HCT116 (cell line): ENCODE measurements at regions not wholly inside any gene's neighbourhood (a gene's known extent, or its start where the extent isn't known, plus 50 kb on each side); places are given as distances from the start of the nearest gene placed in this dataset.

Experiments used
- ATAC-seq: fragments of 200-7000 bp; cut with Tn5 transposase; 2 replicates; pipeline ENCODE4 v1.9.1; 2020; ENCODE audit warnings: mild to moderate bottlenecking, moderate library complexity
- BruUV-seq: library from RNA; stranded (reverse); fragments of 400-500 nt; replicated peaks from 2 replicates; lab custom pipeline; 2021; lab: Mats Ljungman, UMichigan
- CTCF ChIA-PET: fragments of 300-600 bp; sonication (Branson Sonifier 250); formaldehyde crosslinking; loops from one replicate; lab custom pipeline; 2021; ENCODE audit warnings: antibody characterized with exemption; lab: Charles Lee
- POLR2A ChIA-PET: fragments of 300-600, 350-600 bp; sonication (Branson Sonifier 250); formaldehyde crosslinking; loops from one replicate; lab custom pipeline; 2021; ENCODE audit warnings: antibody characterized with exemption; lab: Charles Lee
- RAD21 ChIA-PET, 2 experiments: fragments of 300-600 bp; sonication (Branson Sonifier 250); formaldehyde crosslinking; loops; one replicate each; lab custom pipeline; 2023; ENCODE audit warnings: low total read pairs in 2 of 2; ENCODE audit not compliant: uncharacterized antibody in 2 of 2, unreplicated experiment in 2 of 2, low non-redundant PET in 1 of 2; lab: Charles Lee
- DNase-seq: peaks from one replicate; pipeline ENCODE4 v3.0.0-alpha.2; 2010; ENCODE audit warnings: low read depth, low spot score
- H2AFZ ChIP-seq: fragments of 200-600 bp; shearing (Covaris generic), sonication (generic); 2 replicates; pipeline ENCODE4 v1.6.1; 2017; ENCODE audit warnings: low read depth, mixed run types, mixed read lengths, antibody characterized with exemption, low read length; ENCODE audit not compliant: poor library complexity, severe bottlenecking
- H3K27ac ChIP-seq: 2 replicates; pipeline ENCODE4 v1.5.1; 2012; ENCODE audit warnings: low read depth, low read length
- H3K27me3 ChIP-seq: fragments of 200-600 bp; sonication (generic); 2 replicates; pipeline ENCODE4 v1.6.1; 2016; ENCODE audit warnings: mixed run types, low read length, mixed read lengths; ENCODE audit not compliant: insufficient read depth
- H3K36me3 ChIP-seq, 2 experiments: fragments of 200-500 bp in 1 of 2; fragments of 200-600 bp in 1 of 2; sonication (Bioruptor generic) in 1 of 2; sonication (generic) in 1 of 2; 2 replicates each; pipeline versions ENCODE4 v1.5.1 to v1.6.1; 2014 to 2016; ENCODE audit warnings: low read length in 2 of 2, inconsistent platforms in 1 of 2, mixed read lengths in 1 of 2, mixed run types in 1 of 2; ENCODE audit not compliant: insufficient read depth in 2 of 2, control insufficient read depth in 1 of 2
- H3K4me1 ChIP-seq, 2 experiments: fragments of 200-600 bp in 1 of 2; sonication (generic) in 1 of 2; 2 replicates each; pipeline versions ENCODE4 v1.5.1 to v1.6.1; 2012 to 2017; ENCODE audit warnings: low read length in 2 of 2, inconsistent platforms in 1 of 2, mild to moderate bottlenecking in 1 of 2, mixed read lengths in 1 of 2, mixed run types in 1 of 2, moderate library complexity in 1 of 2; ENCODE audit not compliant: insufficient read depth in 2 of 2, control insufficient read depth in 1 of 2
- H3K4me2 ChIP-seq: fragments of 200-600 bp; sonication (generic); 2 replicates; pipeline ENCODE4 v1.6.1; 2017; ENCODE audit warnings: mixed run types, low read length, mixed read lengths
- H3K4me3 ChIP-seq, 2 experiments: fragments of 200-600 bp in 1 of 2; sonication (generic) in 1 of 2; replicated peaks in 1 of 2; 2 replicates each; pipeline ENCODE4 v1.5.1; 2011 to 2016; ENCODE audit warnings: low read length in 2 of 2, control low read depth in 1 of 2, low read depth in 1 of 2, mild to moderate bottlenecking in 1 of 2, mixed read lengths in 1 of 2, mixed run types in 1 of 2
- H3K79me2 ChIP-seq: fragments of 200-600 bp; sonication (generic); 2 replicates; pipeline ENCODE4 v1.6.1; 2017; ENCODE audit warnings: mild to moderate bottlenecking, mixed run types, low read length, moderate library complexity, mixed read lengths; ENCODE audit not compliant: insufficient read depth
- H3K9ac ChIP-seq: fragments of 200-600 bp; sonication (generic); 2 replicates; pipeline ENCODE4 v1.6.1; 2016; ENCODE audit warnings: low read length, mixed read lengths
- H3K9me2 ChIP-seq: fragments of 200-600 bp; sonication (generic), shearing (Covaris generic); 2 replicates; pipeline ENCODE4 v1.6.1; 2017; ENCODE audit warnings: mixed run types, mild to moderate bottlenecking, moderate library complexity; ENCODE audit not compliant: insufficient read depth
- H3K9me3 ChIP-seq, 2 experiments: fragments of 200-500 bp in 1 of 2; fragments of 200-600 bp in 1 of 2; sonication (Bioruptor generic) in 1 of 2; sonication (generic) in 1 of 2; 2 replicates each; pipeline ENCODE4 v1.6.1; 2014 to 2017; ENCODE audit warnings: low read length in 2 of 2, mixed read lengths in 2 of 2, inconsistent platforms in 1 of 2, low read depth in 1 of 2, mild to moderate bottlenecking in 1 of 2, mixed run types in 1 of 2, moderate library complexity in 1 of 2; ENCODE audit not compliant: control insufficient read depth in 1 of 2, insufficient read depth in 1 of 2
- H4K20me1 ChIP-seq: fragments of 200-600 bp; sonication (generic), shearing (Covaris generic); 2 replicates; pipeline ENCODE4 v1.6.1; 2017; ENCODE audit warnings: mixed run types, mild to moderate bottlenecking, moderate library complexity; ENCODE audit not compliant: insufficient read depth
- CBX3 ChIP-seq: IDR thresholded peaks from 2 replicates; pipeline ENCODE4 v1.6.1; 2012; ENCODE audit warnings: low read depth
- FOSL1 ChIP-seq: IDR thresholded peaks from 2 replicates; pipeline ENCODE4 v1.6.1; 2012; ENCODE audit warnings: low read depth
- JUND ChIP-seq: IDR thresholded peaks from 2 replicates; pipeline ENCODE4 v1.6.1; 2012
- RAD21 ChIP-seq: IDR thresholded peaks from 2 replicates; pipeline ENCODE4 v1.6.1; 2012; ENCODE audit warnings: low read depth, mild to moderate bottlenecking
- SP1 ChIP-seq: IDR thresholded peaks from 2 replicates; pipeline ENCODE4 v1.6.1; 2012; ENCODE audit warnings: low read depth
- TCF7L2 ChIP-seq: IDR thresholded peaks from 2 replicates; pipeline ENCODE4 v1.7.0; 2011; ENCODE audit warnings: borderline replicate concordance, inconsistent platforms; ENCODE audit not compliant: insufficient read depth, insufficient read length; ENCODE audit errors: extremely low read depth
- intact Hi-C: fragments of 100-400 bp; cut with micrococcal nuclease; formaldehyde crosslinking; loops from 2 replicates; pipeline ENCODE4 v1.10.0; 2022
- TF ChIP-seq, protein P1 (sequence below): IDR thresholded peaks from 2 replicates; pipeline ENCODE4 v1.6.1; 2012; ENCODE audit warnings: low read depth
- TF ChIP-seq, protein P2 (sequence below): IDR thresholded peaks from 2 replicates; pipeline ENCODE4 v1.6.1; 2012
- TF ChIP-seq, protein P3 (sequence below), 3 experiments: fragments of 200-600 bp in 1 of 3; sonication (generic) in 1 of 3; IDR thresholded peaks in 2 of 3; conservative IDR thresholded peaks in 1 of 3; 2 replicates each; pipeline ENCODE4 v1.5.1; 2012 to 2017; ENCODE audit warnings: low read depth in 2 of 3, low read length in 2 of 3, antibody characterized with exemption in 1 of 3, borderline replicate concordance in 1 of 3, control low read depth in 1 of 3, mild to moderate bottlenecking in 1 of 3, mixed read lengths in 1 of 3, mixed run types in 1 of 3, moderate library complexity in 1 of 3; ENCODE audit not compliant: insufficient read depth in 1 of 3

DNA sequence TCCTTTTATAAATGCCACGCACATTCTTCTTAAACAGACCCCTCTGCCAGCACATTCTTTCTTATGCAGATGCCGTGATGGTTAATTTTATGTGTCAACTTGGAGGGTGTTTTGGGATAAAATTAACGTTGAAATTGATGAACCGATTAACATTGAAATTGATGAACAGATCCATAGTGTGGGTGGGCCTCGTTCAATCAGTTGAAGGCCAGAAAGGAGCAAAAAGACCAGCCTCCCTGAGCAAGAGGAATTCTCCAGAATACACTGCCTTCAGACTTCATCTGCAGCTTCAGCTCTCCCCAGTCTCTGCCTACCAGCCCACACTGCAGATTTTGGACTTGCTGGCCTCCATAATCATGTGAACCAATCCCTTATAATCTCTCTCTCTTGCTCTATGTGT, 233.6 kb upstream of the BCOR start:
- no peaks in the 10 kb centered on the region for H3K9me2 ChIP-seq
- intact Hi-C loops = no loop called here
- POLR2A ChIA-PET = no interaction called here
- H3K4me1 ChIP-seq = no peaks in the 10 kb centered on the region
- BruUV-seq = no TSS peak
- H3K36me3 ChIP-seq = no peaks in the 10 kb centered on the region
- DNase-seq = no peak
- H3K4me2 ChIP-seq = no peak overlapping the region
- H3K9me3 ChIP-seq = no peaks in the 10 kb centered on the region
- H3K27me3 ChIP-seq = no peaks in the 10 kb centered on the region
- no peak for ATAC-seq
- TF ChIP-seq CBX3 = no peak
- TF ChIP-seq TCF7L2 = no peak
- TF ChIP-seq RAD21 = no peak
- TF ChIP-seq, protein P1, sequence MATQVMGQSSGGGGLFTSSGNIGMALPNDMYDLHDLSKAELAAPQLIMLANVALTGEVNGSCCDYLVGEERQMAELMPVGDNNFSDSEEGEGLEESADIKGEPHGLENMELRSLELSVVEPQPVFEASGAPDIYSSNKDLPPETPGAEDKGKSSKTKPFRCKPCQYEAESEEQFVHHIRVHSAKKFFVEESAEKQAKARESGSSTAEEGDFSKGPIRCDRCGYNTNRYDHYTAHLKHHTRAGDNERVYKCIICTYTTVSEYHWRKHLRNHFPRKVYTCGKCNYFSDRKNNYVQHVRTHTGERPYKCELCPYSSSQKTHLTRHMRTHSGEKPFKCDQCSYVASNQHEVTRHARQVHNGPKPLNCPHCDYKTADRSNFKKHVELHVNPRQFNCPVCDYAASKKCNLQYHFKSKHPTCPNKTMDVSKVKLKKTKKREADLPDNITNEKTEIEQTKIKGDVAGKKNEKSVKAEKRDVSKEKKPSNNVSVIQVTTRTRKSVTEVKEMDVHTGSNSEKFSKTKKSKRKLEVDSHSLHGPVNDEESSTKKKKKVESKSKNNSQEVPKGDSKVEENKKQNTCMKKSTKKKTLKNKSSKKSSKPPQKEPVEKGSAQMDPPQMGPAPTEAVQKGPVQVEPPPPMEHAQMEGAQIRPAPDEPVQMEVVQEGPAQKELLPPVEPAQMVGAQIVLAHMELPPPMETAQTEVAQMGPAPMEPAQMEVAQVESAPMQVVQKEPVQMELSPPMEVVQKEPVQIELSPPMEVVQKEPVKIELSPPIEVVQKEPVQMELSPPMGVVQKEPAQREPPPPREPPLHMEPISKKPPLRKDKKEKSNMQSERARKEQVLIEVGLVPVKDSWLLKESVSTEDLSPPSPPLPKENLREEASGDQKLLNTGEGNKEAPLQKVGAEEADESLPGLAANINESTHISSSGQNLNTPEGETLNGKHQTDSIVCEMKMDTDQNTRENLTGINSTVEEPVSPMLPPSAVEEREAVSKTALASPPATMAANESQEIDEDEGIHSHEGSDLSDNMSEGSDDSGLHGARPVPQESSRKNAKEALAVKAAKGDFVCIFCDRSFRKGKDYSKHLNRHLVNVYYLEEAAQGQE = no peak
- TF ChIP-seq SP1 = no peak
- no peak for TF ChIP-seq FOSL1
- TF ChIP-seq, protein P2, sequence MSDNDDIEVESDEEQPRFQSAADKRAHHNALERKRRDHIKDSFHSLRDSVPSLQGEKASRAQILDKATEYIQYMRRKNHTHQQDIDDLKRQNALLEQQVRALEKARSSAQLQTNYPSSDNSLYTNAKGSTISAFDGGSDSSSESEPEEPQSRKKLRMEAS = no peak
- TF ChIP-seq, protein P3, sequence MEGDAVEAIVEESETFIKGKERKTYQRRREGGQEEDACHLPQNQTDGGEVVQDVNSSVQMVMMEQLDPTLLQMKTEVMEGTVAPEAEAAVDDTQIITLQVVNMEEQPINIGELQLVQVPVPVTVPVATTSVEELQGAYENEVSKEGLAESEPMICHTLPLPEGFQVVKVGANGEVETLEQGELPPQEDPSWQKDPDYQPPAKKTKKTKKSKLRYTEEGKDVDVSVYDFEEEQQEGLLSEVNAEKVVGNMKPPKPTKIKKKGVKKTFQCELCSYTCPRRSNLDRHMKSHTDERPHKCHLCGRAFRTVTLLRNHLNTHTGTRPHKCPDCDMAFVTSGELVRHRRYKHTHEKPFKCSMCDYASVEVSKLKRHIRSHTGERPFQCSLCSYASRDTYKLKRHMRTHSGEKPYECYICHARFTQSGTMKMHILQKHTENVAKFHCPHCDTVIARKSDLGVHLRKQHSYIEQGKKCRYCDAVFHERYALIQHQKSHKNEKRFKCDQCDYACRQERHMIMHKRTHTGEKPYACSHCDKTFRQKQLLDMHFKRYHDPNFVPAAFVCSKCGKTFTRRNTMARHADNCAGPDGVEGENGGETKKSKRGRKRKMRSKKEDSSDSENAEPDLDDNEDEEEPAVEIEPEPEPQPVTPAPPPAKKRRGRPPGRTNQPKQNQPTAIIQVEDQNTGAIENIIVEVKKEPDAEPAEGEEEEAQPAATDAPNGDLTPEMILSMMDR (IDR thresholded peaks at IDR 0.05 in 2 of 3, conservative IDR thresholded peaks at IDR 0.05 in 1 of 3; ENCODE audit: borderline replicate concordance in 1 of 3, insufficient read depth in 1 of 3, low read depth in 2 of 3, low read length in 2 of 3) = no peak
- no peak for TF ChIP-seq JUND
- TF ChIP-seq, all 23 proteins: peak for 0
- ChIA-PET CTCF (no interaction called here), RAD21 (no interaction called here)
- H3K27ac ChIP-seq = no peak overlapping the region
- H2AFZ ChIP-seq = no peak overlapping the region
- H4K20me1 ChIP-seq = no peaks in the 10 kb centered on the region
- H3K9ac ChIP-seq = no peak overlapping the region
- H3K79me2 ChIP-seq = no peaks in the 10 kb centered on the region
- H3K4me3 ChIP-seq = no peak overlapping the region
